Fibroblast of mammary gland (primary cell): ENCODE measurements at regions not wholly inside any gene's neighbourhood (a gene's known extent, or its start where the extent isn't known, plus 50 kb on each side); places are given as distances from the start of the nearest gene placed in this dataset.

Experiments used
- DNase-seq: peaks from one replicate; pipeline ENCODE4 v3.0.0-alpha.2; 2010; ENCODE audit warnings: low read depth
- H3K4me3 ChIP-seq: 2 replicates; pipeline ENCODE4 v1.5.1; 2011; ENCODE audit warnings: low read depth, mild to moderate bottlenecking, low read length, moderate library complexity; ENCODE audit not compliant: control insufficient read depth
- CTCF ChIP-seq: conservative IDR thresholded peaks from 2 replicates; pipeline ENCODE4 v1.5.1; 2011; ENCODE audit warnings: low read depth, low read length, inconsistent platforms; ENCODE audit not compliant: control insufficient read depth, insufficient read depth

- no peak for DNase-seq
- TF ChIP-seq CTCF, result no peak
- no peak overlapping the region for H3K4me3 ChIP-seq
Observed at GRCh38 chr18:22055466-22056238, 113.7 kb upstream of the GATA6 start.

GRCh38 chr18:22056950-22057349 is 112.4 kb upstream of the GATA6 start:
- DNase-seq, result no peak
- TF ChIP-seq CTCF, result no peak
- no peak overlapping the region for H3K4me3 ChIP-seq

GRCh38 chr18:22057908-22058527 is 111.4 kb upstream of the GATA6 start:
- DNase-seq, result peak; percentile 4
- no peak overlapping the region for H3K4me3 ChIP-seq
- TF ChIP-seq CTCF, result no peak

- H3K4me3 ChIP-seq, result no peak overlapping the region
- TF ChIP-seq CTCF, result no peak
- DNase-seq, result no peak
Observed at GRCh38 chr18:22060361-22060760, 109.0 kb upstream of the GATA6 start.

- no peak for TF ChIP-seq CTCF
- no peak overlapping the region for H3K4me3 ChIP-seq
- DNase-seq, result peak; percentile 2
Observed at GRCh38 chr18:22063102-22063501, 106.3 kb upstream of the GATA6 start.

- H3K4me3 ChIP-seq, result no peak overlapping the region
- DNase-seq, result no peak
- TF ChIP-seq CTCF, result no peak
Observed at GRCh38 chr18:22063672-22064071, 105.7 kb upstream of the GATA6 start.
